ENCODE measurements at regions not wholly inside any gene's neighbourhood (a gene's known extent, or its start where the extent isn't known, plus 50 kb on each side); places are given as distances from the start of the nearest gene placed in this dataset.

- TF ChIP-seq, protein P1, sequence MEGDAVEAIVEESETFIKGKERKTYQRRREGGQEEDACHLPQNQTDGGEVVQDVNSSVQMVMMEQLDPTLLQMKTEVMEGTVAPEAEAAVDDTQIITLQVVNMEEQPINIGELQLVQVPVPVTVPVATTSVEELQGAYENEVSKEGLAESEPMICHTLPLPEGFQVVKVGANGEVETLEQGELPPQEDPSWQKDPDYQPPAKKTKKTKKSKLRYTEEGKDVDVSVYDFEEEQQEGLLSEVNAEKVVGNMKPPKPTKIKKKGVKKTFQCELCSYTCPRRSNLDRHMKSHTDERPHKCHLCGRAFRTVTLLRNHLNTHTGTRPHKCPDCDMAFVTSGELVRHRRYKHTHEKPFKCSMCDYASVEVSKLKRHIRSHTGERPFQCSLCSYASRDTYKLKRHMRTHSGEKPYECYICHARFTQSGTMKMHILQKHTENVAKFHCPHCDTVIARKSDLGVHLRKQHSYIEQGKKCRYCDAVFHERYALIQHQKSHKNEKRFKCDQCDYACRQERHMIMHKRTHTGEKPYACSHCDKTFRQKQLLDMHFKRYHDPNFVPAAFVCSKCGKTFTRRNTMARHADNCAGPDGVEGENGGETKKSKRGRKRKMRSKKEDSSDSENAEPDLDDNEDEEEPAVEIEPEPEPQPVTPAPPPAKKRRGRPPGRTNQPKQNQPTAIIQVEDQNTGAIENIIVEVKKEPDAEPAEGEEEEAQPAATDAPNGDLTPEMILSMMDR (IDR thresholded peaks at IDR 0.05; ENCODE audit: insufficient read depth, low read depth, low read length): no peak
- no peak for TF ChIP-seq EZH2 (IDR thresholded peaks at IDR 0.05; ENCODE audit: insufficient read depth, low read length)
Measured at GRCh38 chr16:52718046-52718445, 171.1 kb upstream of the TOX3 start.

Data from astrocyte (in vitro differentiated cells and primary cell).